ENCODE measurements at regions not wholly inside any gene's neighbourhood (a gene's known extent, or its start where the extent isn't known, plus 50 kb on each side); places are given as distances from the start of the nearest gene placed in this dataset.

GRCh38 chr5:82329393-82329792 lies 51.2 kb upstream of the RPS23 start:
- H3K4me3 ChIP-seq (ENCODE audit: low read depth, low read length): no peak overlapping the region
- no peak for DNase-seq (ENCODE audit: low read depth)
